ENCODE measurements at regions not wholly inside any gene's neighbourhood (a gene's known extent, or its start where the extent isn't known, plus 50 kb on each side); places are given as distances from the start of the nearest gene placed in this dataset.

DNA sequence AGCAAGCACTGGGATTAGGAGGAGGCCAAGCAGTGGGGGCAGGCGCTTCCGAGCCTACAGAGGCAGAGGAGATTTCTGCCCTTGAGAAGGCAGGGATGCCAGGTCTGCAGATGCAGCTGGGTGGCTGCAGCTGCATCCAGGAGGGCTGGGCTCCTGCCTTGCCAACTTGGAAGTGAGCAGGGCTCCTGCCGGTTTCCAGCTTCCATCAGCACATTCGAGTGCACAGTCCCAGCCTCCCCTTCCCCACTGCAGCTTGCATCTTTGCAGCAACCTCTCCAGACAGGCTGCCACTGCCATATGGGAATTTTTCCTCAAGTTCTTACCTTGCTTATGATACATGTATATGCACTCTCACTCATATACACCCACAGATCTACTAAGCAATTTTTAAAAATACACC, 1234.3 kb upstream of the B3GALT2 start:
- RAD21 ChIA-PET (ENCODE audit: unreplicated experiment), result no interaction called here
- no peaks in the 10 kb centered on the region for H3K9me3 ChIP-seq (replicated peaks; ENCODE audit: control insufficient read depth, insufficient read depth, low read length)
- DNase-seq (ENCODE audit: low read depth, low spot score) (no peak), ATAC-seq (no peak), FAIRE-seq (no peak)
- CTCF ChIA-PET, result no interaction called here
- H3K27me3 ChIP-seq (replicated peaks in 1 of 2; ENCODE audit: control insufficient read depth in 2 of 2, insufficient read depth in 2 of 2, low read length in 1 of 2), result no peaks in the 10 kb centered on the region
- POLR2A ChIA-PET, result interaction anchor here (0.6 kb wide), 1 partner anchor 39 kb away, joined by 3 read pairs; no protein-coding TSS in a partner anchor
- in situ Hi-C loops (cut with MboI), result no loop called here
- H3K4me3 ChIP-seq, result no peak overlapping the region
- intact Hi-C loops (cut with micrococcal nuclease; ENCODE audit: unreplicated experiment), result no loop called here
- no peak overlapping the region for H3K9ac ChIP-seq (ENCODE audit: control insufficient read depth, insufficient read depth, low read length)
- H3K4me1 ChIP-seq (ENCODE audit: control insufficient read depth, insufficient read depth, low read length), result no peaks in the 10 kb centered on the region
- H3K4me2 ChIP-seq (ENCODE audit: control insufficient read depth, insufficient read depth), result no peak overlapping the region
- H4K20me1 ChIP-seq (ENCODE audit: control insufficient read depth, insufficient read depth), result no peaks in the 10 kb centered on the region
- TF ChIP-seq ZNF384 (IDR thresholded peaks at IDR 0.05; ENCODE audit: borderline replicate concordance, low read depth, low read length) (no peak), NR2F1 (conservative IDR thresholded peaks at IDR 0.05) (no peak), STAT3 (IDR thresholded peaks at IDR 0.05; ENCODE audit: low read depth, low read length) (no peak), NFYA (IDR thresholded peaks at IDR 0.05; ENCODE audit: borderline replicate concordance, low read depth, low read length) (no peak), NBN (IDR thresholded peaks at IDR 0.05) (no peak), RAD21 (IDR thresholded peaks at IDR 0.05; ENCODE audit: insufficient read depth, low read depth, low read length) (no peak)
- TF ChIP-seq, protein P1, sequence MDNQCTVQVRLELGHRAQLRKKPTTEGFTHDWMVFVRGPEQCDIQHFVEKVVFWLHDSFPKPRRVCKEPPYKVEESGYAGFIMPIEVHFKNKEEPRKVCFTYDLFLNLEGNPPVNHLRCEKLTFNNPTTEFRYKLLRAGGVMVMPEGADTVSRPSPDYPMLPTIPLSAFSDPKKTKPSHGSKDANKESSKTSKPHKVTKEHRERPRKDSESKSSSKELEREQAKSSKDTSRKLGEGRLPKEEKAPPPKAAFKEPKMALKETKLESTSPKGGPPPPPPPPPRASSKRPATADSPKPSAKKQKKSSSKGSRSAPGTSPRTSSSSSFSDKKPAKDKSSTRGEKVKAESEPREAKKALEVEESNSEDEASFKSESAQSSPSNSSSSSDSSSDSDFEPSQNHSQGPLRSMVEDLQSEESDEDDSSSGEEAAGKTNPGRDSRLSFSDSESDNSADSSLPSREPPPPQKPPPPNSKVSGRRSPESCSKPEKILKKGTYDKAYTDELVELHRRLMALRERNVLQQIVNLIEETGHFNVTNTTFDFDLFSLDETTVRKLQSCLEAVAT (IDR thresholded peaks at IDR 0.05), result no peak
- TF ChIP-seq, protein P2, sequence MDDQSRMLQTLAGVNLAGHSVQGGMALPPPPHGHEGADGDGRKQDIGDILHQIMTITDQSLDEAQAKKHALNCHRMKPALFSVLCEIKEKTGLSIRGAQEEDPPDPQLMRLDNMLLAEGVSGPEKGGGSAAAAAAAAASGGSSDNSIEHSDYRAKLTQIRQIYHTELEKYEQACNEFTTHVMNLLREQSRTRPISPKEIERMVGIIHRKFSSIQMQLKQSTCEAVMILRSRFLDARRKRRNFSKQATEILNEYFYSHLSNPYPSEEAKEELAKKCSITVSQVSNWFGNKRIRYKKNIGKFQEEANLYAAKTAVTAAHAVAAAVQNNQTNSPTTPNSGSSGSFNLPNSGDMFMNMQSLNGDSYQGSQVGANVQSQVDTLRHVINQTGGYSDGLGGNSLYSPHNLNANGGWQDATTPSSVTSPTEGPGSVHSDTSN (IDR thresholded peaks at IDR 0.05; ENCODE audit: insufficient replicate concordance, low read depth, low read length), result no peak
- no TSS peak for BruUV-seq (replicated peaks)
- H2AFZ ChIP-seq (ENCODE audit: control insufficient read depth, low read depth, low read length), result no peak overlapping the region
- 12% methylated on average over 4 of the region's 4 CpGs for WGBS (ENCODE audit: insufficient coverage, insufficient replicate concordance, low lambda C conversion rate, missing lambda C conversion rate)
- H3K27ac ChIP-seq (ENCODE audit: control insufficient read depth, insufficient read depth), result no peak overlapping the region
- H3K79me2 ChIP-seq (ENCODE audit: control insufficient read depth, insufficient read depth, low read length), result no peaks in the 10 kb centered on the region
- H3K36me3 ChIP-seq (ENCODE audit: control insufficient read depth in 2 of 2, insufficient read depth in 2 of 2, low read length in 1 of 2), result no peaks in the 10 kb centered on the region
- SMC1A ChIA-PET (ENCODE audit: uncharacterized antibody, unreplicated experiment), result no interaction called here
